Central memory CD8-positive, alpha-beta T cell (primary cell): ENCODE measurements at regions not wholly inside any gene's neighbourhood (a gene's known extent, or its start where the extent isn't known, plus 50 kb on each side); places are given as distances from the start of the nearest gene placed in this dataset.
"Not testable (repeated sequence)": the region's sequence is repeated elsewhere in the genome, so short reads cannot be mapped to it uniquely, and the experiment has no call there.

Experiments used
- ATAC-seq: fragments of 150-1000 bp; cut with Tn5 transposase; replicated peaks from 2 replicates; pipeline ENCODE4 v1.10.0; 2022; ENCODE audit warnings: mild to moderate bottlenecking, moderate FRiP score, moderate number of reproducible peaks; ENCODE audit not compliant: poor library complexity, severe bottlenecking; ENCODE audit errors: extremely low read depth
- DNase-seq, 2 donors: peaks; one replicate each; pipeline ENCODE4 v3.0.0; 2021; ENCODE audit warnings: low spot score in 2 of 2
- H3K27ac Mint-ChIP-seq: one replicate; pipeline ENCODE4 v1.8.0; 2022; ENCODE audit warnings: low read depth, mild to moderate bottlenecking, moderate library complexity, mixed read lengths
- H3K27me3 Mint-ChIP-seq: one replicate; pipeline ENCODE4 v1.8.0; 2022; ENCODE audit warnings: mixed read lengths
- H3K36me3 Mint-ChIP-seq: one replicate; pipeline ENCODE4 v1.8.0; 2022; ENCODE audit warnings: mild to moderate bottlenecking, moderate library complexity, mixed read lengths; ENCODE audit not compliant: insufficient read depth
- H3K4me1 Mint-ChIP-seq: one replicate; pipeline ENCODE4 v1.8.0; 2022; ENCODE audit warnings: mixed read lengths
- H3K4me3 Mint-ChIP-seq: one replicate; pipeline ENCODE4 v1.8.0; 2022; ENCODE audit warnings: mild to moderate bottlenecking, moderate library complexity, mixed read lengths
- H3K9me3 Mint-ChIP-seq: one replicate; pipeline ENCODE4 v1.8.0; 2022; ENCODE audit warnings: mixed read lengths

DNA sequence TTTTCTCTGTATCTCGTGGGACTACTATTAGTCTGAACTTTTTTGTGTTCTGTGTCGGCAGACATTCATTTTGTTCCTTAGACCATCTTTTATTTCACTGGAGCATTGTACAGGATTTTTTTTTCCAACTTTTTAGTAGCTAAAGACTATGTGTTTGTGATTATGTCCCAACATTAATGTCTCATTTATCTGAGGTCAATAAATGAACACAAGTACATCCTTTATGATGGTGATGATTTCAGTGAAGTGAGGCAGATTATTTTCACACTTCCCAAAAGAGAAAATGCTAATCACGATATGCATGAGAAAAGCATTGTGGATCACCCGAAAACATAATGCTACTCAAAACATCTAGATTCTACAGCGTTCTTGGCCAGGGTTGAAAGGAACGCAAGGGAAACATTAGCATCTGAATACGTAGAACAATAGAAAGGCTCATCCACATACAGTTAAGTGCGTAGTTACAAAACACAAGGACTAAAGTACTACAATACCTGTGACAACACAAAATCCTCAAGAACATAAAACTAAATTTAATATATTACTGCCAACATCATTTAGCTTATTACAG is 981.7 kb upstream of the NCAM2 start:
- Mint-ChIP-seq H3K36me3 (no peaks in the 10 kb centered on the region), H3K27ac (no peak overlapping the region), H3K4me1 (no peaks in the 10 kb centered on the region), H3K27me3 (no peaks in the 10 kb centered on the region), H3K9me3 (peaks cover 12% of the 10 kb centered on the region), H3K4me3 (no peak overlapping the region)
- no peak for DNase-seq
- no peak for ATAC-seq

DNA sequence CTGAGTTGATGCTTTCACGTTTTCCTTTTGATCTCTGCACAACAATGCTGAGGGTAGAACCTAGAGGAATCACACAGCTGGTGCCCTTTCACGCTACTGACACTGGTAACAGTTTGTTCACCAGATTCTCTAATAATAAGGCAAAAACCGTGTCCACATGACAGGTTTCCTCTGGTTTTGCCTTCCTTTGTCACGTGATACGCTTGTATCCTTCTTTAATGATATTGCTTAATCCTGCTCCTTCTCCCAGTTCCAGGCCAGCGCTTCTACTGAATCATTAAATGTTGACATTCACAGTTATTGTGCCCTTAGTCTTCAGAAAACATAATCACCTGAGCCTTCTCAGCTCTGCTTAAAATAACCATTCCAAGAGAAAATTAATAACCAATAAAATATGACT is 978.2 kb upstream of the NCAM2 start:
- Mint-ChIP-seq H3K4me3 (no peak overlapping the region), H3K9me3 (peaks cover 10% of the 10 kb centered on the region), H3K36me3 (no peaks in the 10 kb centered on the region), H3K27me3 (no peaks in the 10 kb centered on the region), H3K4me1 (no peaks in the 10 kb centered on the region), H3K27ac (no peak overlapping the region)
- ATAC-seq (no peak), DNase-seq (no peak)

GRCh38 chr21:20023193-20023592 is 975.0 kb upstream of the NCAM2 start:
- H3K27me3 Mint-ChIP-seq = no peaks in the 10 kb centered on the region
- H3K36me3 Mint-ChIP-seq = no peaks in the 10 kb centered on the region
- no peak for ATAC-seq

DNA sequence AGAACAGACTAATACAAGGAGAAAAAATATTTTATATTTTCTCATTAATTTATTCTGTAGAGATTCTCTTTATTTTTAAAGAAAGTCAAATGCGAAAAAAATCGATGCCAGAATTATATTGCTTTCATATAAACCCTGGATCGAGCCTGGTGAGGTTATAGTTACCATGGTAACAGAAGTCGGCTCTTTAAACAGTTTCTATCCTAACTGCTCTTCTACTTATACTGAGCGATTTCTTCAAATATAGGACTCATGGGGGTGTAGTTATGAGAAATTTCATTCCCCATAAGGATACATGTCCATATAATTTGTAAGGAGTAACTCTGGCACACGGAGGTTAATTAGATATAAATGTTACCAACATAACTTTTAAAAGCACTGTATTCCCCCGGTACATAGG is 973.5 kb upstream of the NCAM2 start:
- Mint-ChIP-seq H3K4me3 (no peak overlapping the region), H3K36me3 (no peaks in the 10 kb centered on the region), H3K4me1 (no peaks in the 10 kb centered on the region), H3K9me3 (peaks cover 9% of the 10 kb centered on the region), H3K27me3 (no peaks in the 10 kb centered on the region), H3K27ac (no peak overlapping the region)
- DNase-seq = no peak
- ATAC-seq = no peak

More at GRCh38 chr21:20023193-20023592, 975.0 kb upstream of the NCAM2 start:
- DNase-seq = no peak
- H3K9me3 Mint-ChIP-seq = peaks cover 17% of the 10 kb centered on the region
- no peaks in the 10 kb centered on the region for H3K4me1 Mint-ChIP-seq
- H3K4me3 Mint-ChIP-seq = no peak overlapping the region
- no peak overlapping the region for H3K27ac Mint-ChIP-seq

- H3K4me3 Mint-ChIP-seq = no peak overlapping the region
- H3K27me3 Mint-ChIP-seq = no peaks in the 10 kb centered on the region
- H3K4me1 Mint-ChIP-seq = no peaks in the 10 kb centered on the region
- ATAC-seq (no peak), DNase-seq (no peak)
- no peaks in the 10 kb centered on the region for H3K36me3 Mint-ChIP-seq
- H3K27ac Mint-ChIP-seq = no peak overlapping the region
- H3K9me3 Mint-ChIP-seq = peaks cover 7% of the 10 kb centered on the region
These were observed 971.7 kb upstream of the NCAM2 start for GRCh38 chr21:20026543-20026942.

DNA sequence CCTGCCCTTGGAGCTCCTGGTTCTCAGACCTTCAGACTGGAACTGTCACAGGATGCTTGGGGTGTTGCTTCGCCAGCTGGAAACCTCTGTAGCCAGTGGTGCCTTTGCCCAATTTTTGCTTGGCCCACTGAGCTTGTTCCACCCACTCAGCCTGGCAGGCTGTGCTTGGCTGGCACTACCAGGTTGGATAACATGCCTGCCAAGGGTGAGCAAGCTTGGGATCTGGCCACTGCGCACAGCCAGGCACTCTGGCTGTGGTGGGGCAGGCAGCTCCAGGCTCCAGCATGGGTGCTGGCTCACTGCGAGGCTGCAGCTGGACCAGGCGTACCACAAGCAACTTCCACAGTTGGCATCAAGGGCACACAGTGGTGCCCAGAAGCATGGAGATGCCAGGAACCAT is 967.8 kb upstream of the NCAM2 start:
- Mint-ChIP-seq H3K9me3 (peaks cover 7% of the 10 kb centered on the region), H3K27me3 (no peaks in the 10 kb centered on the region), H3K27ac (no peak overlapping the region), H3K4me3 (no peak overlapping the region), H3K36me3 (no peaks in the 10 kb centered on the region), H3K4me1 (no peaks in the 10 kb centered on the region)
- ATAC-seq (no peak), DNase-seq (no peak)

DNA sequence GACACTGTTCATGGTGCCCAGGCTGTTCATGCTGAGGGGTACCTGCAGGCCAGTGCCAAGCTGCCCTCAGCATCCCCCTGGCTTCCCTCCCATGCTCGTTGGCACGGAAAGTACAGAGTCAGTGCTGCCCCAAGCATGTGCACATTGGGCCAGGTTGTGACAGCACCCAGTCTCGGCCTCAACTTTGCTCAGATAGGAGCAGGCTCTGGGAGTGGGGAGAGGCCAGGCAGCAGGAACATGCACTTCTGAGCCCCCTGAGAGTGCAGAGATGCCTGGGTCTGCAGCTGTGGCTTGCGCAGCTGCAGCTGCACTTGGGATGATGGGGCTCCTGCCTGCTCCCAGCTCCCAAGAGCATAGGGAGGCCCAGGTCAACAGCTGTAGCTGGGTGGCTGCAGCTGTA is 966.4 kb upstream of the NCAM2 start:
- no peak for ATAC-seq
- Mint-ChIP-seq H3K4me1 (no peaks in the 10 kb centered on the region), H3K4me3 (no peak overlapping the region), H3K27ac (no peak overlapping the region), H3K36me3 (no peaks in the 10 kb centered on the region), H3K9me3 (peaks cover 7% of the 10 kb centered on the region), H3K27me3 (no peaks in the 10 kb centered on the region)
- no peak for DNase-seq

GRCh38 chr21:20040768-20041167 is 957.4 kb upstream of the NCAM2 start:
- no peak overlapping the region for H3K27ac Mint-ChIP-seq
- no peaks in the 10 kb centered on the region for H3K36me3 Mint-ChIP-seq
- DNase-seq (no peak), ATAC-seq (no peak)
- no peaks in the 10 kb centered on the region for H3K4me1 Mint-ChIP-seq
- no peak overlapping the region for H3K4me3 Mint-ChIP-seq
- H3K27me3 Mint-ChIP-seq = no peaks in the 10 kb centered on the region
- peaks cover 29% of the 10 kb centered on the region for H3K9me3 Mint-ChIP-seq

DNA sequence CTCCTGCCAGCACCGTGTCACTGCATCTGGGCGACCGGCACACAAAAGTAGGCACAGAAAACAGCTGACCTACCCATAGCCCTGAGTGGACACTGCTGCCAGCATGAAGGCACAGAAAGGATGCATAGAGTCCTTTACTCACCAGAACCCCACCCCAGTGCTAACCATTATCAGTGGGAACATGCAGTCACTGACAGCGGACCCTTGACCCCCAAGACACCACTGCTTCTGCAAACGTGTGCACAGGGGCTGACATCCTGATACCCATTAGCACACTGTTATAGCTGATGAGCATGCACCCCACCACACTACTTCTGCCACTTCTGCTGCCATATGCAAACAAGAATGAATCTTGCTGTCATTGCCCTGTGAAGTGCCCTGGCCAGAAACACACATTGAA is 953.0 kb upstream of the NCAM2 start:
- Mint-ChIP-seq H3K27me3 (no peaks in the 10 kb centered on the region), H3K4me3 (no peak overlapping the region), H3K9me3 (peaks cover 37% of the 10 kb centered on the region), H3K4me1 (no peaks in the 10 kb centered on the region), H3K36me3 (peaks cover 3% of the 10 kb centered on the region), H3K27ac (no peak overlapping the region)
- DNase-seq (no peak), ATAC-seq (no peak)

DNA sequence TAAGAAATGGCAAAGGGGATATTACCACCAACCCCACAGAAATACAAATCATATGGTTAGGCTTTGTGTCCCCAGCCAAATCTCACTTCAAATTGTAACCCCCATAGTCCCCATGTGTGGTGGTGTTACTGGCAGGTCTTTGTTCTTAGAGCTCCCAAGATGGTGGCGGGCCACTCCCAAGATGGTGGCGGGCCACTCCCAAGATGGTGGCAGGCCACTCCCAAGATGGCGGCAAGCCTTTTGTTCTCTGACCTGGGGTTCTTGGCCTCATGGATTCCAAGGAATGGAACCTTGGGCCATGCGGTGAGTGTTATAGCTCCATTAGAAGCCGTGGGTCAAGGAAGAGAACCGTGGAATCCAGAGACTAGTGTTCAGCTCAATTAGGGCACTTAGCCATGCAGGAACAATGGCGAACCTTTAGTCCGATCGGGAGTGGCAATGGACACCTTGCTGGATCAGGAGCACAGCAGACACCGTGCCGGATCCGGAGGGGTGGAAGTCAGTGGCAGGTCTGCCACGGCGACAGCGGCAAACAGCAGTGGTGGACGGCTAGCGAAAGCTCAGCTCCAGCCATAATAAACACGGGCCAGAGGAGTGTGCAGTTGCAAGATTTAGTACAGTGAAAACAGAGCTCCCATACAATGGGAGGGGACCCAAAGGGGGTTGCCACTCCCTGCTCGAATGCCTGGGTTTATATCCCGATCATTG is 949.9 kb upstream of the NCAM2 start:
- DNase-seq, H3K36me3 Mint-ChIP-seq, H3K27ac Mint-ChIP-seq, ATAC-seq, H3K4me3 Mint-ChIP-seq, H3K4me1 Mint-ChIP-seq, H3K27me3 Mint-ChIP-seq: not testable (repeated sequence)
- peaks cover 30% of the 10 kb centered on the region for H3K9me3 Mint-ChIP-seq

DNA sequence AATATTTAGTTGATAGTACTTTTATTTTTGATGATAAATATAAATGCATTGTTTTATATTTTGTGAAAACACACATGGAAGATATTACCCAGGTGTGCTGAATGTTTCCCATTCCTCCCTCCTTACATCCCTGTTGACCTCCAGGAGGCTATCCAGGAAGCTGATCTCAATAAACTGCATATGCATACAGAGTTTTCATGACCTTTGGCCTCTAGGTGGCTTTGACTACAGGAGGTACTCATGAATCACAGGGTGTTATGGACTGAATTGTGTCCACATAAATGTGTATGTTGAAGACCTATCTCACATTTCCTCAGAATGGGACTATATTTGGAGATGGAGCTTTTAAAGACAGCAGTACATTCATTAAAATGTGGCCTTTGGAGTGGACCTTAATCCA is 914.9 kb upstream of the NCAM2 start:
- no peak overlapping the region for H3K4me3 Mint-ChIP-seq
- ATAC-seq (no peak), DNase-seq (no peak)

DNA sequence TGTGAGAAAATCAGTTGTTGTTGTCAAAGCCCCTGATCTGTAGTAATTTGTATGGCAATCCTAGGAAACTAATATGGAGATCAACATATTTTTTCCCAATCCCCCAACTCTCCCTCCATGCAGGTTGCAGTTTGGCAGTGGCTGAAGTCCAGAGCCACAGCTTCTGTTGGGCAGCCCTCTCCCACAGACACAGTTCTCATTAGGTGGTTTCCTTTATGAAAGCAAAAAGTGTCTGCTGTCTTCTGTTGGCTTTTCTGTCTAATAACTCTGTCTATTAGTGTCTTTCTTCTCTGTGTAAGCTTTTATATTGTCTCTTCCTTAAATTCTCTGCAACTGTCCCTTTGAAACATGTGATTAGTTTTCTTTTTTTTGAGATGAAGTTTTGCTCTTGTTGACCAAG is 914.3 kb upstream of the NCAM2 start:
- Mint-ChIP-seq H3K36me3 (no peaks in the 10 kb centered on the region), H3K27ac (no peak overlapping the region), H3K4me3 (no peak overlapping the region), H3K4me1 (no peaks in the 10 kb centered on the region), H3K27me3 (no peaks in the 10 kb centered on the region), H3K9me3 (peaks cover 17% of the 10 kb centered on the region)
- DNase-seq (no peak), ATAC-seq (no peak)

More for the DNA sequence above, 914.9 kb upstream of the NCAM2 start:
- Mint-ChIP-seq H3K27me3 (no peaks in the 10 kb centered on the region), H3K27ac (no peak overlapping the region), H3K9me3 (peaks cover 13% of the 10 kb centered on the region), H3K36me3 (no peaks in the 10 kb centered on the region), H3K4me1 (no peaks in the 10 kb centered on the region)

- H3K36me3 Mint-ChIP-seq = no peaks in the 10 kb centered on the region
- H3K4me3 Mint-ChIP-seq = no peak overlapping the region
- H3K9me3 Mint-ChIP-seq = peaks cover 24% of the 10 kb centered on the region
- no peaks in the 10 kb centered on the region for H3K4me1 Mint-ChIP-seq
- ATAC-seq (no peak), DNase-seq (no peak)
- H3K27ac Mint-ChIP-seq = no peak overlapping the region
- no peaks in the 10 kb centered on the region for H3K27me3 Mint-ChIP-seq
These were observed 911.7 kb upstream of the NCAM2 start for GRCh38 chr21:20086508-20086907.
